Hepatocyte (in vitro differentiated cells): ENCODE measurements at regions not wholly inside any gene's neighbourhood (a gene's known extent, or its start where the extent isn't known, plus 50 kb on each side); places are given as distances from the start of the nearest gene placed in this dataset.
"Not testable (repeated sequence)": the region's sequence is repeated elsewhere in the genome, so short reads cannot be mapped to it uniquely, and the experiment has no call there.

Experiments used
- DNase-seq: peaks from one replicate; pipeline ENCODE4 v3.0.0-alpha.2; 2016; ENCODE audit warnings: low spot score
- H2AFZ ChIP-seq: fragments of 200-600 bp; sonication (generic); 2 replicates; pipeline ENCODE4 v1.6.0; 2016; ENCODE audit warnings: antibody characterized with exemption, mild to moderate bottlenecking
- H3K27ac ChIP-seq: fragments of 200-600 bp; sonication (generic); 2 replicates; pipeline ENCODE4 v1.5.1; 2016; ENCODE audit warnings: mild to moderate bottlenecking
- H3K27me3 ChIP-seq: fragments of 200-600 bp; sonication (generic); 2 replicates; pipeline ENCODE4 v1.6.1; 2016
- H3K36me3 ChIP-seq: fragments of 200-600 bp; sonication (generic); replicated peaks from 2 replicates; pipeline ENCODE4 v1.5.1; 2016; ENCODE audit warnings: low read depth; ENCODE audit not compliant: insufficient read depth
- H3K4me1 ChIP-seq: fragments of 200-600 bp; sonication (generic); 2 replicates; pipeline ENCODE4 v1.5.1; 2016; ENCODE audit warnings: mild to moderate bottlenecking, moderate library complexity; ENCODE audit not compliant: insufficient read depth
- H3K4me2 ChIP-seq: fragments of 200-600 bp; sonication (generic); 2 replicates; pipeline ENCODE4 v1.6.0; 2016
- H3K4me3 ChIP-seq: fragments of 200-600 bp; sonication (generic); 2 replicates; pipeline ENCODE4 v1.5.1; 2016; ENCODE audit warnings: mild to moderate bottlenecking
- H3K79me2 ChIP-seq: fragments of 200-600 bp; sonication (generic); 2 replicates; pipeline ENCODE4 v1.6.0; 2017; ENCODE audit warnings: mild to moderate bottlenecking
- H3K9me2 ChIP-seq: fragments of 200-600 bp; sonication (generic); replicated peaks from 2 replicates; pipeline ENCODE4 v1.6.0; 2017; ENCODE audit warnings: mild to moderate bottlenecking; ENCODE audit not compliant: insufficient read depth
- H3K9me3 ChIP-seq: fragments of 200-600 bp; sonication (generic); 2 replicates; pipeline ENCODE4 v1.5.1; 2016; ENCODE audit warnings: low read depth, mild to moderate bottlenecking
- H4K20me1 ChIP-seq: fragments of 200-600 bp; sonication (generic); 2 replicates; pipeline ENCODE4 v1.6.0; 2016; ENCODE audit warnings: mild to moderate bottlenecking; ENCODE audit not compliant: insufficient read depth, poor library complexity, severe bottlenecking
- CTCF ChIP-seq: fragments of 200-600 bp; sonication (generic); IDR thresholded peaks from 2 replicates; pipeline ENCODE4 v1.5.1; 2016; ENCODE audit warnings: antibody characterized with exemption, mild to moderate bottlenecking; ENCODE audit not compliant: poor library complexity
- EZH2 ChIP-seq: fragments of 200-600 bp; sonication (generic); IDR thresholded peaks from 2 replicates; pipeline ENCODE4 v1.6.1; 2016; ENCODE audit warnings: antibody characterized with exemption, mild to moderate bottlenecking, borderline replicate concordance
- EZH2phosphoT487 ChIP-seq: fragments of 200-600 bp; sonication (generic); IDR thresholded peaks from one replicate; pipeline ENCODE4 v1.6.1; 2018; ENCODE audit warnings: antibody characterized with exemption, mild to moderate bottlenecking, low read depth, moderate library complexity; ENCODE audit not compliant: unreplicated experiment, severe bottlenecking
- WGBS: methylation state at CpG from one replicate; pipeline ENCODE4 v1.1.6; 2016; ENCODE audit warnings: low lambda C conversion rate; ENCODE audit errors: missing lambda C conversion rate; 5-methylcytosine and 5-hydroxymethylcytosine counted together

- Histone ChIP-seq H3K4me2 (no peak overlapping the region), H3K4me3 (no peak overlapping the region), H3K27me3 (peaks cover 63% of the 10 kb centered on the region), H2AFZ (no peak overlapping the region), H3K9me3 (no peaks in the 10 kb centered on the region), H3K4me1 (no peaks in the 10 kb centered on the region), H3K79me2 (no peaks in the 10 kb centered on the region), H3K9me2 (no peaks in the 10 kb centered on the region), H4K20me1 (no peaks in the 10 kb centered on the region), H3K27ac (no peak overlapping the region), H3K36me3 (no peaks in the 10 kb centered on the region)
- TF ChIP-seq CTCF (no peak), EZH2phosphoT487 (no peak), EZH2 (no peak)
- no peak for DNase-seq
- 39% methylated on average over 4 of the region's 4 CpGs for WGBS
These were observed 337.8 kb upstream of the DNAJC19 start for GRCh38 chr3:181327349-181327748.

- no peak overlapping the region for H3K27ac ChIP-seq
- H3K4me2 ChIP-seq: no peak overlapping the region
- H3K36me3 ChIP-seq: no peaks in the 10 kb centered on the region
- no peak overlapping the region for H3K4me3 ChIP-seq
- WGBS: 59% methylated on average over 3 of the region's 3 CpGs
- TF ChIP-seq CTCF (peak; percentile 60), EZH2 (no peak), EZH2phosphoT487 (no peak)
- no peak overlapping the region for H2AFZ ChIP-seq
- H3K79me2 ChIP-seq: no peaks in the 10 kb centered on the region
- H3K9me2 ChIP-seq: no peaks in the 10 kb centered on the region
- H3K9me3 ChIP-seq: no peaks in the 10 kb centered on the region
- no peaks in the 10 kb centered on the region for H3K4me1 ChIP-seq
- peak; percentile 37 for DNase-seq
- H4K20me1 ChIP-seq: no peaks in the 10 kb centered on the region
- peaks cover 58% of the 10 kb centered on the region for H3K27me3 ChIP-seq
These were observed 337.2 kb upstream of the DNAJC19 start for GRCh38 chr3:181326637-181327223.

GRCh38 chr3:181324516-181324915, 335.0 kb upstream of the DNAJC19 start:
- not testable (repeated sequence) for H3K4me3 ChIP-seq, DNase-seq, H2AFZ ChIP-seq, H3K27ac ChIP-seq, H3K9me2 ChIP-seq, H3K9me3 ChIP-seq, H3K79me2 ChIP-seq, H3K36me3 ChIP-seq, H4K20me1 ChIP-seq, H3K4me1 ChIP-seq, H3K4me2 ChIP-seq
- H3K27me3 ChIP-seq: peaks cover 40% of the 10 kb centered on the region
- WGBS: 73% methylated on average over 5 of the region's 5 CpGs

- no peak overlapping the region for H3K4me2 ChIP-seq
- no peak for DNase-seq
- H3K79me2 ChIP-seq: no peaks in the 10 kb centered on the region
- no peak overlapping the region for H3K27ac ChIP-seq
- H3K4me1 ChIP-seq: no peaks in the 10 kb centered on the region
- H3K36me3 ChIP-seq: no peaks in the 10 kb centered on the region
- no peaks in the 10 kb centered on the region for H3K9me2 ChIP-seq
- H3K9me3 ChIP-seq: no peaks in the 10 kb centered on the region
- H4K20me1 ChIP-seq: no peaks in the 10 kb centered on the region
- TF ChIP-seq CTCF (no peak), EZH2 (no peak), EZH2phosphoT487 (no peak)
- peaks cover 3% of the 10 kb centered on the region for H3K27me3 ChIP-seq
- H3K4me3 ChIP-seq: no peak overlapping the region
- no peak overlapping the region for H2AFZ ChIP-seq
These were observed 328.8 kb upstream of the DNAJC19 start for GRCh38 chr3:181318321-181318720.
